HG02763 (cell line): ENCODE measurements at regions not wholly inside any gene's neighbourhood (a gene's known extent, or its start where the extent isn't known, plus 50 kb on each side); places are given as distances from the start of the nearest gene placed in this dataset.

Experiments used
- ATAC-seq: cut with Tn5 transposase; IDR thresholded peaks from one replicate; pipeline ENCODE4 v1.9.1; 2021; ENCODE audit warnings: mild to moderate bottlenecking, moderate library complexity; ENCODE audit not compliant: unreplicated experiment

DNA sequence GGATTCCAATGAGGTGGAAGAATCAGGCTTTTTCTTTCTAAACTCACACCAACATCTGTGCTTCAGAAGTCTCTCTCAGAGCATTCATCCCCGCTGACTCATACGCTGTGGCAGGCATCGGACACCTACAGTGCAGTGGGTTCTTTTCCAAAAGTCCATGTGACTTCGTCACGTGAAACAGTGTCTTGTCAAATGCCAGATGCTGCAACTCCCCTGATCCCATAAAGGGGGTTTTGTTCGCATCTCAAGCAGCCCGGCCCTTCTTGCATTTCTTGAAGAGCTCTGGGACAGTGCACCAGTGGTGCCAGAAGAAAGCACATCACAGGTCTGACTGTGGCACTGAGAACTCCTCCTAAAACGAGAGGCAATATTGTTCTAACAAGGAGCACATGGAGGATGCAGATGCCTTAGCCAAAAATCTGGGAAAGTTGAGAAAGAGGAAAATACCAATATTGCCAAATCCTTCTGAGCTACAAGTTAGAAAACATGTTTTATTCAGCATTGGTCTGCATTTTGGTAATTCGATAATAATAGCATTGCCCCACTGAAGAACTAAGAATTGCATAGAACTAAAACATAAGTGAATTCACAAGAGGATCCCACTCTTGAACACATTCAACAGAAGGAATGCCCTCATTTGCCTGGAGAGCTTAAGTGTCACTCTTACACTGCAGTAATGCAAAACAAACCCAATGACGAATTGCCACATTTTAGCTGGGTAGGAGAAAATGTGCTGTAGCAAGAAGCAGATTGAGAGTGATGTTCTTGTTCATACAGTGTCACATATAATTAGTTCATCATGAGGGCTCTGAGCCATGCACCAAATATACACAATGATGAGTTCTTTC, 204.4 kb downstream of the CXCL12 start:
- no peak for ATAC-seq

DNA sequence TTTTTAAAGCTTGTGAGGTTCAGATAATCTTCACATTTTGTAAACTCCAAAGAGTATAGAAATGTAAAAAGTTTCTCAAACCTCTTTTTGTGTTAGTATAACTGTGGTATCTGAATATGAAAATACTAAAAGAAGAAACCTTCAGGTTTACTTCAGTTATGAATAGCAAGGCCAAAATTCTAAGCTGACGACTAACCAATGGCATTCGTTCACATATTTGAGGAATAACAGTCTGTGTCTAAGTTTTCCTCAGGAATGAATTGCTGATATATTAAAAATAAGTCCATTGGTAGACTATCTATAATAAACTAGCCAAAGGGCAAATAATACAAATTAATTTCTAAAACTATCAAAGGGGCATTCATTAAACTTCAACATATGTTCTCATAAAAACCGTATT, 206.0 kb downstream of the CXCL12 start:
- no peak for ATAC-seq

DNA sequence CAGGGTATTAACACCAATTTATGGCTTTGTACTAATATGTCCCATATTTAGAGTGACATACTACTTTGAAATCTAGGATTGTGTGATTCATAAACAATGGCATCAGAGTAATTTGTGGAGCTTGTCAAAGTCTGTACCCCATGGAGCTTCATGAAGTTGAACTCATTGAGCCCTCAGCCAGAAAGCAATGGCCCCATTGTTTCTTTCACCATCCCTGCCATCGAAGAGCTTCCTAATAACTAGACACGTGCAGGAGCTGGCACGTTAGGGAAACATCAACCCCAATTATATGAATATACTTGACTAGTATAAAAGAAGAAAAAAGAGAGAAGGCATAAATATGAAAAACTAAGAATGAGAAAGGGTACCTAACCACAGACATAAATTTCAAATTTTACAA, 206.6 kb downstream of the CXCL12 start:
- no peak for ATAC-seq

DNA sequence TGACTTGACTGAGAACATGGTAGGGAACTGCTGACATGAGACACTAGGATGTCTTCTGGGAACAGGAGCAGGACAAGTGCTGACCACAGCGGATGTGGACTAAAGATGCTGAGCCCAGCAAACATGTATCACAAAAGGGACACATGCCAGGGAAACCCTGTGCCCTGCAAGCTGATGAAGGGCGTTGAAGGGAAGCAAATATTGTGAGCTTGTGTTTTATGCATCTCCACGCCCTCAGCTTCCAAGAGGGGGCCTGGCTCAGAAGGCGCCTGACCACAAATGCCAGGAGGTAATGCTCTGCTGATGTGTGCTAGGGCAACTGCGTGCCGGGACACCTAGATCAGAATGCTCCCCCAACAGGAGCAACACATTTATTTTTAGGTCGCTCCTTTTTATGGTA, 207.3 kb downstream of the CXCL12 start:
- ATAC-seq: no peak

DNA sequence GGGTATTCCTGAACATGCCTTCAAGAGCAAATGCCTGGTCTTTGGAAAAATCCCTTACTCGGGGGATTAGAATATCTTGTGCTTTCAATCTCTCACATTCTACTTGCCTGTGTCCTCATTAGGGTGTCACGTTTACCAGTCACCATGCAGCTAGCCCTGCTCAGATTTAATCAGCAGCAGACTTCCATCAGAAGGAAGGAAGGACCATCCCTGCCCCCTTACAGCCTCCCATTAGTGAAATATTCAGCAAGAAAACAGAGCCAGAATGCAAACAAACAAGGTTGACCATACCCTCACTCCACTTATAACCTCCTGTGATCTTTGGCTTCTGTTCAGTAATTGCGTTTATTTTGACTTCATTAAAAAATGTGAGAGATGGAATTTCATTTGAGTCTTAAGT, 208.6 kb downstream of the CXCL12 start:
- no peak for ATAC-seq

DNA sequence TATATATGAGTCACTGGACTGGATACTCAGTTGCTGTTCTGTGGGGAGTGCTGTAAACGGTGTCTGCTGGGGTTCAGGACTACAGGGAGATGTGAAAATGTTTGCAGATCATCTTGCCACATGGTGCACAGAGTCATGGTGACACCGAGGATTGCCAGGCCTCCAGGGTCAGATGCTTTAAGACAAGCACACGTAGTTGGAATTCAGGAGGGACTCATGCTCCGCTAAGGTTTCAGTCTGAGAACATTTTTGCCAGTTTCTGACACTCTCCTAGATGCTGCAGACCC, 211.3 kb downstream of the CXCL12 start:
- ATAC-seq: no peak

DNA sequence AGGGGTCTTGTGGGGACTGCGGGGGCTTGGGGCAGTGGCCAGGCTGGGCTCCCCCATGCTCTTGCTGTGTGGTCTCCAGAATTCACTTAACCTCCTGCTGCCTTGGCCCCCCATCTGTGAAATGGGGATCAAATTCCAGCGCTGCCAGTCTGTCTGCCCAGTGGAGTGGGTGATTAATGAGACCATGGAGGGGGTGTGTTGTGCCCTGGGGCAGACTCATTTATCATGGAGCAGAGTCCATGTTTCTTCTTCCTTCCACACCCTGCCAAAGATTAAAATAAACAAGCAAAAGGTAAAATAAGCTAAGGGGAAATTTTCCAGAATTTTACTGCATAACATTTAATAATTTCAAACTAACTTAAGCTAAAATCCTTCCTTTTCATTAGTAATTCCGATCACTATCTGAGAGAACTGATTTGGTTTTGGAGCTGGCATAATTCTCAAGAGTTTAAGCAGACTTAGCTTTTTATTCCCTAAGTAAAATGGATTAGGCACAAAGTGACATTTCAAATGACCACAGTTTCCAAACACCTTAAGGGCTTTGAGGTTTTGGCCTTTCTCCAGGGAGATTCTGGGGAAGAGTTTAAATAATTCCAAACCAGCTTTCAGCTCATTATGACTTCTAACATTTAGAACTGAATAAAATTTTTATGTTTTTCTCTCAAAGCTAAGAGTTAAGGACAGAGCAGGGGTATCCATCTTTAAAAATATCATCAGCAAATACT, 211.9 kb downstream of the CXCL12 start:
- no peak for ATAC-seq

DNA sequence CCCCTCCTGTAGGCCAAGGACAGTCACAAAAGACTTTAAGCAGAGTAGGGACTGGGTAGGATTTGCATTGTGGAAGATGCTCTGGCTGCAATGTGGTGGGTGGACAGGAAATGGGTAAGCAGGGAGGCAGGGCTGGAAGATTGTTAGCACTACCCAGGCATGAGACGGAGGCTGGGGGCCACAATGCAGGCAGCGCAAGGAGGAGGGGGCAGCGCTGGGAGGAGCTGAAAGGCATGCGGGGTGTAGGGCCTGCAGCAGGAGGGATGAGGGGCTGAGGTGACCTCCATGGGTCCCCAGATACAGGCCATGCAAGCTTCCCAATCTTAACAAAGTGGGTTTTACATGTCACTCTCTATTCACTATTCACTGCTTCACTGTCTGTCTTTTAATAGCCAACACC, 213.1 kb downstream of the CXCL12 start:
- ATAC-seq: no peak

DNA sequence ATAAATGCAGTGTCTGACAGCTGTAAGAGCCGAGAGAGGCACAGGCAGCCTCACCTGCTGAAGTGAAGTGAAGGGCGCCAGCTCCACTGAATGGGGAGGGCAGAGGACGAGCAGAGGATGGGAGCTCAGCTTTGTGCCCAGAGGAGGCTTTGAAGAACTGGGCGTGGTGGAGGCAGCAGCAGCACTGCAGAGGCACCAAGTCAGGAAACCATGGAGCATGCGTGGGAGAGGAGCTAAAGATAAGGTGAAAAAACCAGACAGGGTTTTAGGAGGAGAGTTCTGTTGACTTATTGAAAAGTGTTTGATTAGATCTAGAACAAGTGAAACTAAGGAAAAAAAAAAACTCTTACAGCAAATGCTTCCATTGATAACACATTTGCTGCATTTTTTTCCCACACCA, 216.4 kb downstream of the CXCL12 start:
- no peak for ATAC-seq

DNA sequence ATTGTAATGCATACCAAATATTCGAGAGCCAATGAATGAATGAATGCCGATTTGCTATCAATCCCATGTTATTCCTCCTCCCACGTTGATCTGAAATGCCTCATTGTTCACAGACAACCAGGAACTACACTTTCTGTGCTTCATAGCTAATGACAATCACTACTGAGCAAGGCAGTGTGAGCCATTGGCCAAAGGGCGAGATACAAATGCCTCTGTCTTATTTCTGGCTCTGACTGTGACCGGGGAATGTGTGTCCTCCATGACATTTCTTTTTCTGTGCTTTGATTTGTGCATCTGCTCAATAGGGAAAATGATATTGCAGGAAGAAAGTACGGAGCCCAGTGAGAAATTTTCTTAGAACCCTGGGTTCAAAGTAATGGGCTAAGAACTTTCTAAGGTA, 217.1 kb downstream of the CXCL12 start:
- no peak for ATAC-seq

DNA sequence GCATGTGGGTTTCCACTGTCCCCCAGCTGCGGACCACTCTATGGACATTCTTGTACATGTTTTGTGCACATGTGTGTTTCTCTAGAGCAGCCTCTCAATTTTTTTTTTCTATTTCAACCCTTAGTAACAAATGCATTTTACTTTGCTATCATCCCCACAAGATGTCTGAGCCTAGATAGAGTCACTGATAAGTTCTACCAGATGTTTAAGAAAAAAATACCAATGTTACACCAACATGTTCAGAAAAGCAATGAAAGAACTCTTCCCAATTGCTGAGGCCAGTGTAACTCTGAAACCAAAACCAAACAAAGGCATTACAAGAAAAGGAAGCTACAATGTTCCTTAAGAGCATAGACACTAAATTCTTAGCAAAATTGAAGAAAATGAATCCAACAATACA, 218.5 kb downstream of the CXCL12 start:
- ATAC-seq: no peak

DNA sequence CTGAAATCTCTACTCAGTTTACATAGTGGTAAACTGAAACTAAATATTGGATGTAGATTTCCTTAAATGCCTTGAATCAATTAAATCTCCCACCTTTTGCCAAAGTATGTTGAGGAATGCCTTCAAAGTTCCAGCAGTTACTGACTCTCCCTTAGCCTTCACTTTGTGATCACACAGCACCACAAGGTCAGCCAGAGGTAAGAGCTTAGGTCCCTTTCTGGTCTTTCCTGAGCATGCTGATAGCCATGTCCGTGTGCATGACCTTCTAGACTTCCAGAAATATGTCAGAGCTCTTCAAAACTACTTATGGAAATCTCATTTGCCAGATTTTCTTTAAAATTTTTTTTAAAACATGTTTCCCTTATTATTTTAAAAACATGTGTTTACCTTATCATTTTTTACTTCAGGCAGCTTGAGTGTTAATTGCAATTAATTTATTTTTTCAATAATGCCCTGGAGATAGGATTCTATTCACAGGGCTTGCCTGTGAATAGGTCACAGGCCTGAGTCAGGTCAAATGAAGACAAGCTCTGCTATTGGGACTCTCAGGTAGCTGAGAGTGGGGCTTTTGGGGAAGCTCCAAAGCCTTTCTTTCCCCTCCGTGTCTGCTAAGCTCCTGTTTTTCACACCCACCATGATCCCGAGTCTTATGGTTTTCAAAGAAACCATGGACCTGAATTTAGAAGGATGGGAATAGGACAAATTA, 220.5 kb downstream of the CXCL12 start:
- no peak for ATAC-seq

DNA sequence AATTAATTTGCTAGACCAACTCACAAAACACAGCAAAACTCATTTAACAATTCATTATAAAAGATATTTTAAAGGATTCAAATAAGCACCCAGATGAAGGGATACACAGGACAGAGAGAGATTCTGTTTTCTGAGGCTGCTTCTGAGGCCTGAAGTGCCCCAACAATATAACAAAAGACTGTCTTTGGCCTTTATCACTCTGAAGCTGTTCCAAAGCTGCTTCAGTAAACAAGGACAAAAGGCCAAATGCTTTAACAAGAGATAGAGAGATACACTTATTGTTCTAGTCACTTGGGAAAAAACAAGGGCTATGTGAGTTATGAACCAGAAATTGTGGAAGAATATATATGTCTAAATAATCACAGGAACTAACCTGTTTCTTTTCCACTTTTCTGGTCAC, 223.7 kb downstream of the CXCL12 start:
- no peak for ATAC-seq

DNA sequence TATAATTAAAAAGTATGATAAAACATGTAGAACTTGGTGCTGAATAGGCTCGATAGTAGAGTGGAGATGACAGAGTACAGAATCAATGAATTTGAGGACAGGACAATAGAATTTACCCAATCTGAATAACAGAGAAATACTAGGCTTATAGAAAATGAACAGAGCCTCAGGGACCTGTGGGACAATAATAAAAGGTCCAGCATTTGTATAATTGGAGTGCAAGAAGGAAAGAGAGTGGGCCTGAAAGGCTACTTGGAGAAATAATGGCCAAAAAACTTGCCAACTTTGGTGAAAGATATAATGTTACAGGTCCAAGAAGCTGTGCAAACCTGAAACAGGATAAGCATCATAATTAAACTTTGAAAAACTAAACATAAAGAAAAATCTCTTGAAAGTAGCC, 227.3 kb downstream of the CXCL12 start:
- no peak for ATAC-seq

DNA sequence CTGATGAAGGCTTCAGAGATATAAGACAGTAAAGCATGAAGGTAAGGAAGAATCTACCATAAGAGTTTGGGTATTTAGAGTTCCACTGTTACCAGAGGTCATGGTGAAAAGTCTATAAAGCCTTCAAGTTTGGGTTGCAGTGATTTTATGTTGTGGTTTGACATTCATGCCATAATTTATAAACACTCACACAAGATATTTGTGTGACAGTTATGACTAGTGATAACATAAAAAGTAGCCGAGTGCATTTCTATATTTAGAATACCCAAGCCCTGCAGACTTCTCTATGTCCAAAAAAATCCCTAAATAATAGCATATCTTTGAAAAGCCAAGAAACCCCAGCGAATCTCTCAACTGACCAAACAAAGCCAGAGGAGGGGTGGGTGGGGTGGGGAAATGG, 229.9 kb downstream of the CXCL12 start:
- no peak for ATAC-seq

DNA sequence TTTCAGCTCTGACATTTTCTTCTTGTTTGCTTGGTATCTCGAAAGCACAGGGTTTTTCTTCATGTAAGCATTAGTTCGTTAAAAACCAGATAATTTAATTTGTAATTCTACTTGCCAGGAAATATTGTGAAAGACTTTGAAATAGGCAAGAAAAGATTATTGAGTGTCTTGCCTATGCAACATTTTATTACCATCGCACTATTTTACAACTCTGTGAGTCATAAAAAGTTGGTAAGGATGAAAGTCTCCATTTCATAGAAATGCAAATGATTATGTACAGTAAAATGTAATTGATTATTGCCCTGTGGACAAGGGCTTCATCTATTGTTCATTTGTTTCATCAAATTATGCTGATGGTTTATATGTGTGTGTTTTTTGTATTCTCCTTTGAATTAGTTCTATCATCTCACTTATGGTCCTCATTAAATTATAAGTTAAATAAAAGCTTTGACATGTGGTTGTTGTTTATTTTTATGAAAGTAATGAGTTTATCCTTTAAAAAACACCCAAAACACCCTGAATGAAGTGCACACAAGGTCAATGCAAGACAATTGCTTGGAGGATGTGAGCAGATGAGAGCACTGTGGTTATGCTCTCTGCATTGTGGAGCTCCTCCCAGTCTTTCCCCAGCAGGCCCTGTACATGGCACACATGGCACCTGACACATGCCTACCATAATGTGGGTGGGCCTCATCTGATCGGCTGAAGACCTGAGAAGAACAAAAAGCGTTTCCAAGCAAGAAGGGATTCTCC, 230.8 kb downstream of the CXCL12 start:
- ATAC-seq: no peak

DNA sequence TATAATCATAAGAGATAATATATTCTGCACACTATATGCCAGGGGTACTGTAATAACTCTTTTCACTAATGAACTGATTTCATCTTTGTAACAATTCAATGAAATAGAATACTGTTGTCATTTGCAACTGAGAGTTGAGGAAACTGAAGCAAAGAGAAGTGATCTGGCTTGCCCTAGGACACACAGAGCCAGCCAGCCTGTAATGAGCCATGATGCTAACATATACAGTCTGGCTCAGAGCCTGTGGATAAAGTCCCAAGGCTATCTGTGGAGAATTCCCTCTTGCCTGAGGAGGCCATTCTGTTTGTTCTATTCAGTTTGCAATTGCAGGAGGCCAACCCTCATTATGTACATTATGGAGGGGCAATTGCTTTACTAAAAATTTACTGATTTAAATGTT, 241.3 kb downstream of the CXCL12 start:
- no peak for ATAC-seq

DNA sequence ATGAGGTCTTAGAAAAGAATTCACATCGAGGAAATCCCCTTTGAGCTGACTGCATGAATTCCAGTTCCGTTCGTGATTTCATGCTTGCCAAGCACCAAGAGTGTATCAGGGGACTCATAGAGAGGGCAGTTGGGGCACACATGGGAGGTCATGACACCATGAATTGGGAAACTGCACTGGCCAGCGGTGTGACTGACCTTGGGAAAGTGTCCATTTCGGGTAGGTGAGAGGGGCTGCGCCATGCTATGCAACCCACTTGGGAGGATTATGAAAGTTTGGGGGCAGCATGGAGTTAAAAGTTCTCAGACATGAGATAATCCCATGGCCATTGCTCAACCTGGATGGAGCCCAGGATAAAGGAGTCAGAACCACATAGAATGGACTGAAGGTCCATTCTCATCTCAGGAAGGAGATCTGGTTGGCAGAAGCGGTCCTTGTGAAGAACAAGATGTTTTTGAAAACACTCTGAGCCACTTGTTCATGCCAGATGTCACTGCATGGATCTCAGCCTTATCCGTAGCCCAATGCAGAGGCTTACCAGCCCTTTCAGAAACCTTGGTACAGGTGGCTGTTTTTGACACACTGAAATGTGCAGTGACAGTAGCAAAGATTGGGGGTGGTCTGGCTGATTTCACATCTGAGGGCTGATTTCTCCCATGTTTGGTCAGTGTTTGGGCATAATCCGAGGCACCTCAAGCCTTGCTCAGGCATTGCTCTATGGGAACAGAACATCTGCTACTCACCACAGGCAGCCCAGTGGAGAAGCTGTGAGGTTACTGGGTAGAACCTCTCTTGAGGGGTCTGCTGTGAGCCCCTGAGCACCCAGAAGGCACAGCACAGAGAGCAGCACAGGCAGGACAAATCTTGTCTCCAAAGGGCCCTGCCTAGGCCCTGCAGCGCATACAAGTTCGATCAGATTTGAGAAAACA, 252.3 kb downstream of the CXCL12 start:
- no peak for ATAC-seq

DNA sequence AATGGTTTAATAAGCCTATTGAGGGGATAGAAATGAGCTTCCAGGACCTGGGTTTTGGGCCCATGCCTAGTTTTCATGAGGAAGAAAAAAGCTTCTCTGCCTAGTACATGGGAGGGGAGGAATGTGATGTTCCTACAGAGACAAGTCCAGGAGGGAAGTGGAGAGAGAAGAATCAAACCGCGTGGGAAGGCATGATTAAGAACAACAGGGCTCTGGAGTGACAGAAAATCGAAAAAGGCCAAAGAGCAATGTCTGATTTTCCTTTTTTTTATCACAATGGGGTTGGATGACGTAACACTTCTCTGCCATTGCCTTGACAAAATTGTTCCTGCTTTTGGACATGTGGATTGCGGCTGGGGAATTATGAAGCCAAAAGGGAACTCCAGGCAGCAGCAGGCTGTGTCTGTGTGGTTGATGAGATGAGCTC, 258.6 kb downstream of the CXCL12 start:
- no peak for ATAC-seq

DNA sequence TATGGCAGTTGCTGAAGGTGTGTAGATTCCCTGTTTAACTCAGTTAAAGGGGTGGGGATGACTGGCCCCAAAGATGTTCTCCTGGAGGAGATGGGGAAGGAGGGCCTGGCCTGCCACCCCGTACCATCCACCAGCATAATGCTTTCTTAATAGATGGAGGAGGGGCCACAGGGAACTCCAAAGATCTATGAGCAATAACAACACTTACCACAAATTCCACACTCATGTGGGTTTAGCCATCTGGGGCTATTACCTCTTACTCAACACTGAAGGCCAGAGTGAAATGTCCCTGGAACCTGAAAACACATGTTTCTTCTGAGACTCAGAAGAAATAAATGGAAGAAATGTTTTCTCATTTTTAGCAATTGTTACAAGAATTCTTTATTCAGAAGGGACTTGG, 259.0 kb downstream of the CXCL12 start:
- no peak for ATAC-seq
